Activated CD4-positive, alpha-beta memory T cell treated with anti-CD3 and anti-CD28 coated beads, Interleukin-2, amount 10 ng/mL, durations not matched to agents 7 days and 5 days (primary cell): ENCODE measurements at regions not wholly inside any gene's neighbourhood (a gene's known extent, or its start where the extent isn't known, plus 50 kb on each side); places are given as distances from the start of the nearest gene placed in this dataset.

Experiments
- CTCF ChIA-PET: fragments of 350-600 bp; sonication (Branson Sonifier 250); formaldehyde crosslinking; loops from one replicate; lab custom pipeline; 2021; ENCODE audit warnings: antibody characterized with exemption, inconsistent platforms; lab: Charles Lee
- POLR2A ChIA-PET: fragments of 350-600 bp; sonication (Branson Sonifier 250); formaldehyde crosslinking; loops from one replicate; lab custom pipeline; 2021; ENCODE audit warnings: antibody characterized with exemption; lab: Charles Lee
- DNase-seq: peaks from one replicate; pipeline ENCODE4 v3.0.0-alpha.2; 2020
- H3K27ac Mint-ChIP-seq: one replicate; pipeline ENCODE4 v1.8.0; 2021; ENCODE audit warnings: mild to moderate bottlenecking, mixed read lengths
- H3K27me3 Mint-ChIP-seq: one replicate; pipeline ENCODE4 v1.8.0; 2021; ENCODE audit warnings: mixed read lengths
- H3K36me3 Mint-ChIP-seq: one replicate; pipeline ENCODE4 v1.8.0; 2021; ENCODE audit warnings: low read depth, mixed read lengths
- H3K4me1 Mint-ChIP-seq: one replicate; pipeline ENCODE4 v1.8.0; 2021; ENCODE audit warnings: mixed read lengths
- H3K4me3 Mint-ChIP-seq: one replicate; pipeline ENCODE4 v1.8.0; 2021; ENCODE audit warnings: mild to moderate bottlenecking, mixed read lengths
- H3K9me3 Mint-ChIP-seq: one replicate; pipeline ENCODE4 v1.8.0; 2021; ENCODE audit warnings: mixed read lengths

- H3K27ac Mint-ChIP-seq: no peak overlapping the region
- H3K27me3 Mint-ChIP-seq: peaks cover 8% of the 10 kb centered on the region
- CTCF ChIA-PET: no interaction called here
- H3K36me3 Mint-ChIP-seq: no peaks in the 10 kb centered on the region
- peak; percentile 14 for DNase-seq
- H3K4me3 Mint-ChIP-seq: no peak overlapping the region
- H3K9me3 Mint-ChIP-seq: peaks cover 6% of the 10 kb centered on the region
- H3K4me1 Mint-ChIP-seq: peaks cover 5% of the 10 kb centered on the region
- POLR2A ChIA-PET: no interaction called here
These were observed 54.7 kb downstream of the MYEOV start for GRCh38 chr11:69348414-69349235.

- Mint-ChIP-seq H3K27ac (no peak overlapping the region), H3K4me1 (peaks cover 5% of the 10 kb centered on the region), H3K4me3 (no peak overlapping the region), H3K36me3 (no peaks in the 10 kb centered on the region), H3K27me3 (peaks cover 8% of the 10 kb centered on the region), H3K9me3 (peaks cover 6% of the 10 kb centered on the region)
- DNase-seq: no peak
- ChIA-PET POLR2A (no interaction called here), CTCF (no interaction called here)
These were observed 56.1 kb downstream of the MYEOV start for GRCh38 chr11:69350040-69350439.

- Mint-ChIP-seq H3K27ac (no peak overlapping the region), H3K36me3 (no peaks in the 10 kb centered on the region), H3K9me3 (peaks cover 6% of the 10 kb centered on the region), H3K4me3 (no peak overlapping the region), H3K4me1 (peaks cover 5% of the 10 kb centered on the region), H3K27me3 (peaks cover 8% of the 10 kb centered on the region)
- ChIA-PET POLR2A (no interaction called here), CTCF (no interaction called here)
- DNase-seq: no peak
These were observed 56.6 kb downstream of the MYEOV start for GRCh38 chr11:69350596-69350995.

DNA sequence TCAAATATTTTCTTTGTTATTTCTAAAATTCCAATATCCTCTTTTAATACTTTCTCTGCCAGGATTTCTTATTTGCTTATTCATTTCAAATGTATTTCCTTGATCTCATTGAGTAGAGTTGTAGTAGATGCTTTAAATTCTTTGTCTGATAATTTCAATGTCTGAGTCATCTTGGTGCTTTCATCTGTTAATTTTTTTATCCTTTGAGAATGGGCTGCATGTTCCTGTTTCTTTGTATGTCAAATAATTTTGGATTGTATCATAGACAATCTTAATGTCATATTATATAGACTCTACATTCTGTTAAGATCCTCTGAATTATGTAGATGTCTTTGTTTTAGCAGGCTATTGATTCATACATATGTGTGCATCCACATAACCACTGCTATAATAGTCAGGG is 57.5 kb downstream of the MYEOV start:
- POLR2A ChIA-PET: no interaction called here
- DNase-seq: no peak
- H3K4me1 Mint-ChIP-seq: peaks cover 5% of the 10 kb centered on the region
- CTCF ChIA-PET: no interaction called here
- H3K9me3 Mint-ChIP-seq: peaks cover 6% of the 10 kb centered on the region
- H3K27ac Mint-ChIP-seq: no peak overlapping the region
- no peak overlapping the region for H3K4me3 Mint-ChIP-seq
- peaks cover 8% of the 10 kb centered on the region for H3K27me3 Mint-ChIP-seq
- no peaks in the 10 kb centered on the region for H3K36me3 Mint-ChIP-seq

DNA sequence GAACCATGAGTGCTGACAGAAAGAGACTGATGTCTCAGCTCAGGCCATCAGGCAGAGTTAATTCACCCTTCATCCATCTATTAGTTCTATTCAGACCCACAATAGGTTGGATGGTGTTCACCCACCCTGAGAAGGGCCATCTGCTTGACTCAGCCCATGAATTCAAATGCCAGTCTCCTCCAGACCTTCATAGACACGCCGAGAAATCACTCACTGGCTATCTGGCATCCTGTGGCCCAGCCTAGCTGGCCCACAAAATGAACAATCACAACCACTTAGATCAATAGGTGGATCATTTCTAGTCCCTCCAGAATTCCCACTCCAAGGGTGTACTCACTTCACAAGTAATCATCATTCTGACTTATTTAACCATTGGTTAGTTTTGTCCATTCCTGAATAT is 58.2 kb downstream of the MYEOV start:
- POLR2A ChIA-PET: no interaction called here
- H3K27ac Mint-ChIP-seq: no peak overlapping the region
- CTCF ChIA-PET: no interaction called here
- H3K4me1 Mint-ChIP-seq: peaks cover 5% of the 10 kb centered on the region
- H3K4me3 Mint-ChIP-seq: no peak overlapping the region
- peaks cover 8% of the 10 kb centered on the region for H3K27me3 Mint-ChIP-seq
- DNase-seq: no peak
- H3K9me3 Mint-ChIP-seq: peaks cover 6% of the 10 kb centered on the region
- H3K36me3 Mint-ChIP-seq: no peaks in the 10 kb centered on the region

DNA sequence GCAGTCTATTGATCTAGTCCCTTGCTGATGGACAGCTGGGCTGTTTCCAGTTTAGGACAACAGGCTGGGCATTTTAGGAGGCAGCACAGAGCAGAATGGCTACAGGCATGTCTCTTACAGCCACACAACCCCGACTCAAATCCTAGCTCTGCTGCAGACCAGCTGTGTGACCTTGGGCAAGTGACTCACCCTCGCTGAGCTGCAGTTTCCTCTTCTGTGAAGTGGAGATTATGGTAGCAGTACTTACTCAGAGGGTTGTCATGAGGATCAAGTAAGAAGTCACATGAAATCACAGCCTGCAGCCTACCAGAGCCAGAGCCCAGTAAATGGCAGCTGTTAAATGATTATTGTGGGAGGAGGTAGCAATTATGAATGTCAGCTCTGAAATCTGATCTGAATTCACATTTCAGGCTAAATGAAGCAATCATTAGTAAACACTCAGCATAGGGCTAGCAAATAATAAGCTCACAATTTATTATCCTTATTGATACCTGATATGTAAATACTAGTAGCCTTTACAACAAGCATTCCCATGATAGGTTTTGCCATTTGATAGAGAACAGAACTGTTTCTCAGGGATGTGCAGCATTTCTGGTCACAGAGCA is 58.9 kb downstream of the MYEOV start:
- CTCF ChIA-PET: no interaction called here
- Mint-ChIP-seq H3K9me3 (peaks cover 3% of the 10 kb centered on the region), H3K36me3 (no peaks in the 10 kb centered on the region), H3K27ac (no peak overlapping the region), H3K27me3 (peaks cover 8% of the 10 kb centered on the region), H3K4me3 (no peak overlapping the region), H3K4me1 (peaks cover 5% of the 10 kb centered on the region)
- POLR2A ChIA-PET: no interaction called here
- peak; percentile 27 for DNase-seq

DNA sequence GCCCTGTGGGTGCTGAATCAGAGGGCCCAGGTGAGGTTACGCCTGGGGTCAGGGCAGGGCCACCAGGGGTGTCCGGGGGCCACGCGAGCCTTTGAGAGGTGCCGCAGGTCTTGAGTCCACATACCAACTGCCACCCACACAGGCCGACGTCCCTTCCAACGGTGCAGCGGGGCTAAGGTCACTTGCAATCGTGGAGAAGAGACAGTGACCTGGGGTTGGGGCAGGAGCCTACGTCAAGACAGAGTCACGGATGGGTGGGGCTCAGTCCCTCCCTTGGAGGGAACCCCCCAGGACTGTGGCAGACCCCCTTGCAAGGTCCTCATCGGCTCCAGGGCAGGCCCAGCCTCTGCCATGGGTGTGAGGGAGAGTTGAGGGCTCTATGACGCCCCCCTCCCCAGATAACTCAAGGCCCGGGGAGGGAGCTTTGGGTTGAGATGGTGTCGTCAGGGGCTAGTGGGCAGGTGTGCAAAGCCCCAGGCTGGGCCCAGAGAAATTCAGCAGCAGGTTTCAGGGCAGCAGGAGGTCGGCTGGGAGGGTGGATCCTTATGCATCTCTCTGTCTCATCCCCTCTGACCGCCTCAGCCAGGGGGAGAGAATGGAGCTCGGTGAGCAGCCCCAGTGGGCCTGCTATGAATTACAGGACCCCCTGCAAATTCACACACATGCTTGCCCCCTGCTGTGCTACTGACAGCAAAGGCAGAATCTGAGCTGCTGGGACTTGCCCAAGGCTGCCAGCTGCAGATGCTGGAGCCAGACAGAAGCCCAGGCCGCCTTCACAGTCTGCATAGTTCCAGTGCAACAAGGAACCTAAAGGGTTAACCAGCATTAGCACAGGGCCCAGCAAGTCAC is 60.0 kb downstream of the MYEOV start:
- no peaks in the 10 kb centered on the region for H3K36me3 Mint-ChIP-seq
- no peak overlapping the region for H3K4me3 Mint-ChIP-seq
- DNase-seq: peak; percentile 15
- no peaks in the 10 kb centered on the region for H3K9me3 Mint-ChIP-seq
- H3K27ac Mint-ChIP-seq: no peak overlapping the region
- peaks cover 5% of the 10 kb centered on the region for H3K4me1 Mint-ChIP-seq
- ChIA-PET CTCF (interaction anchor here (0.6 kb wide), 1 partner anchor 53 kb away, joined by 3 read pairs; no protein-coding TSS in a partner anchor), POLR2A (no interaction called here)
- peaks cover 5% of the 10 kb centered on the region for H3K27me3 Mint-ChIP-seq

DNA sequence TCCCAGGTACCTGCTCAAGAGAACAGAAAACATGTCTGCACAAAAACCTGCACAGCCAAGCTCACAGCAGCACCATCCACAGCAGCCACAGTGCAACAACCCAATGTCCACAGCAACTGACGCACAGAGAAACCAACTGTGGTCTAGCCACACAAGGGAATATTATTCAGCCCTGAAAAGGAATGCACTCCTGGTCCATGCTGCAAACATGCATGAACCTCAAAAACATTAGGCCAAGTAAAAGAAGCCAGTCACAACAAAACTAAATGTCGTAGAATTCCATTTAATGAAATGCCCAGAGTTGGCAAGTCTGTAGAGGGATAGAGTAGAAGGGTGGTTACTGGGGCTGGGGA is 60.6 kb downstream of the MYEOV start:
- CTCF ChIA-PET: no interaction called here
- H3K36me3 Mint-ChIP-seq: no peaks in the 10 kb centered on the region
- POLR2A ChIA-PET: no interaction called here

DNA sequence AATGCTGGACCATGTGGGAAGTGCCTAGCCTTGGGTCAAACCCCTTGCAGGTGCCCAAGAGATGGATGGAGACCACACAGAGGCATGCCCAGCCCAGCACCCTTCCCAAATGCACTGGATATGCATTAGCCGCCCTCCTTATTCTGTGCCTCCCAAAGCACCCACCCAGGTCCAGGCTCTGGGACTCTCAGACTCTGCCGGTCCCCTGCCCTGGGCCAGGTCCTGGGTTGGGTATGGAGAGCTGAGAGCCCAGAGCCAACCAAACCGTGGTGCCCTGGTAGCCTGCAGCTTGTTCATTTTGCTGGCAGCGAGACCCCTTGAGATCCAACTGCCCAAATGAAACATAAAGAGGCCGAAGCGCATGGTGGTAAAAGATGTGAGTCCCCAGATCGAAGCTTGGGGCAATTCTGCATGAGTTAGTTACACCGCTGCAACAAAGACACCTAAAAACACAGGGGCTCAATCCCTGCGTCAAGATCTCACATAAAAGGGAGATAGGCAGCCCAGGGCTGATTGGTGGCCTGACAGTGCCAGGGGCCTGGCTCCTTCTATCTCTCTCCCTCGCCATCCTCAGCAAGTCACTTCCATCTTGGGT is 61.5 kb downstream of the MYEOV start:
- Mint-ChIP-seq H3K27me3 (peaks cover 5% of the 10 kb centered on the region), H3K27ac (no peak overlapping the region), H3K36me3 (no peaks in the 10 kb centered on the region), H3K4me3 (no peak overlapping the region), H3K4me1 (peaks cover 5% of the 10 kb centered on the region), H3K9me3 (peaks cover 6% of the 10 kb centered on the region)
- ChIA-PET POLR2A (no interaction called here), CTCF (no interaction called here)
- peak; percentile 6 for DNase-seq

More for the DNA sequence above, 60.6 kb downstream of the MYEOV start:
- DNase-seq: no peak
- Mint-ChIP-seq H3K27me3 (peaks cover 5% of the 10 kb centered on the region), H3K4me3 (no peak overlapping the region), H3K27ac (no peak overlapping the region), H3K9me3 (peaks cover 2% of the 10 kb centered on the region), H3K4me1 (peaks cover 5% of the 10 kb centered on the region)

DNA sequence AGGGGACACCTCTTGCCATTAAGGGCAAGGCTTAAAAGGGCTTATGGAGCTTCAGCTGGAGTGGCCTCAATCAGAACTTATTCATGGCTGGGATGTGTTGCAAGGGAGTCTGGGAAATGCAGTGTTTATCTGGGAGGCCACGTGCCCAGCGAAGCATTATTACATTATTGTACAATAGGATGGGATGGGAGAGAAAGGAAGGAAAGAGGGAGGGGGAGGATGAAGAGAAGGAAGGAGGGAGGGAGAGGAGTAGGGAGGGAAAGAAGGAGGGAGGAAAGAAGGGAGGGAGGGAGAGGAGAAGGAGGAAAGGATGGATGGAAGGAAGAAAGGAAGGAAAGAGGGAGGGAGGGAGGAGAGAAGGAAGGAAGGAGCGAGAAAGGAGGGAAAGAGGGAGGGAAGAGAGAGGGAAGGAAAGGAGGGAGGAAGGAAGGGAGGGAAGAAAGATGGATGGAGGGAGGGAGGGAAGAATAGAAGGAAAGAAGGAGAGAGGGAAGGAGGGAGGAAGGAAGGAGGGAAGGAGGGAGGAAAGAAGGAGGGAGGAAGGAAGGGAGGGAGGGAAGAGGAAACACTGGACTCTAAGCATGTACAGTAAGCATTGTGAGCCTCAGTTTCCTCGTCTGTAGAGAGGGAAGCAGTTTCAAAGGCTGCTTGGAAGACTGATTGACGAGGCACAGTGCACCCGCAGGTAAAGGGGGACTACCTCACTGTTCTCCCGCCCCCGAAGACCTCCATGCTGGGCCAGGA is 62.2 kb downstream of the MYEOV start:
- peaks cover 5% of the 10 kb centered on the region for H3K27me3 Mint-ChIP-seq
- CTCF ChIA-PET: no interaction called here
- no peaks in the 10 kb centered on the region for H3K36me3 Mint-ChIP-seq
- H3K27ac Mint-ChIP-seq: no peak overlapping the region
- no peak for DNase-seq
- no peak overlapping the region for H3K4me3 Mint-ChIP-seq
- POLR2A ChIA-PET: no interaction called here
- peaks cover 5% of the 10 kb centered on the region for H3K4me1 Mint-ChIP-seq
- H3K9me3 Mint-ChIP-seq: peaks cover 6% of the 10 kb centered on the region

DNA sequence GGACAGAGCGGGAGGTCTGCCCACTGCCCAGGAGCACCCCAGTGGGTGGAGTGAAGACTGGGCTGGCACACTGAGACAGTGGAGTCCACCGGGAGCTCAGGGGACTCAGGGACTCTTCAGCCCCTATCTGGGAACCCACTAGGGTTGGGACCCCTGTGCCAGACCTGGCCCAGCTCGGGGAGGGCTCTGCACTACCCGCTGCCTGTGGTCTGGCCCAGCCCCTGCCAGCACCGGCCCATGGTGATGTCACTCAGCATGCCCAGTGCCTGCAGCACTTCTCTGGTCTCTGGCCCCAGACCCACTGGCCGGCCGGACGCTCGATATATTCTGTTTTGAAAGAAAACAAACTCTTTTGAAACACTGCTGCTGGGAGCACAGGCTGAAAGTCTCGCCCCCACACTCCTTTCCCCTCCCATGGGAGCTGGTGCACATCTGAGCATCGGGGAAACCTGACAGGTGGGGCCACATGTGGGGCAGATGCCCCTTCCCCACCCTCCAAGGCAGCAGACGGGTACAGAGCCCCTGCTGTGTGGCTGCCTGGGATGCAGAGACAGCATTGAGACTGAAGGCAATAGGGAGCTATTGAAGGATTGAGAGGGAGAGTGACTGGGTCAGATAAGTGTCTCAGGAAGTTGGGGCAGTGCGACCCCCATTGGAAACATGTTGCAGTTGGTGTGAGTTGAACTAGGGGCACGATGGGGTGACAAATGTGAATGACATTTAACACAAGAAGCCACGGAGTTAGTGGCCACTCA is 62.9 kb downstream of the MYEOV start:
- Mint-ChIP-seq H3K9me3 (peaks cover 6% of the 10 kb centered on the region), H3K36me3 (no peaks in the 10 kb centered on the region), H3K4me1 (peaks cover 5% of the 10 kb centered on the region), H3K27me3 (peaks cover 5% of the 10 kb centered on the region), H3K4me3 (no peak overlapping the region), H3K27ac (no peak overlapping the region)
- CTCF ChIA-PET: no interaction called here
- peak; percentile 11 for DNase-seq
- POLR2A ChIA-PET: no interaction called here
